Epithelial cell of proximal tubule (primary cell): ENCODE measurements at regions not wholly inside any gene's neighbourhood (a gene's known extent, or its start where the extent isn't known, plus 50 kb on each side); places are given as distances from the start of the nearest gene placed in this dataset.
"Not testable (repeated sequence)": the region's sequence is repeated elsewhere in the genome, so short reads cannot be mapped to it uniquely, and the experiment has no call there.

Source experiments
- DNase-seq: peaks from one replicate; pipeline ENCODE4 v3.0.0-alpha.2; 2011; ENCODE audit warnings: low read depth
- H3K4me3 ChIP-seq: 2 replicates; pipeline ENCODE4 v1.5.1; 2011; ENCODE audit warnings: low read depth, mild to moderate bottlenecking, low read length
- TF ChIP-seq, protein P1 (sequence below): conservative IDR thresholded peaks from 2 replicates; pipeline ENCODE4 v1.5.1; 2012; ENCODE audit warnings: low read depth, mild to moderate bottlenecking, low read length

DNA sequence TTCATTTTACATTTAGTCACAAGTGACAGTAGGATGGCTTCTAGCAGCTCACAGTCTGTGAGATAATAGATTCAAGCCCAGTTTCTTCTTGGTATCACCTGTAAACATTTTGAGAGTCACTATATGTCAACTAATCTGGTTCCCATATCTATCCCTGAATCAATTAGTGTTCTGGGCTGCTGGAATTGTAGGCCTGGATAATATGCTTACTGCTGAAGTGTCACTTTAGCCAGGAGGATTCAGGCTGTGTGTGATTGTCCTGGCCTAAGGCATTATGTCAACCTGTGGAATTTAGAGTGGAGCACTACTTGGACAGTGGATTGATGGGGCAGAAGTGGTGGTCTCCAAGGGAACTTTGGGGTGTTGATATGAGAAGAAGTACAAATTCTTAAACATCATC is 1071.8 kb upstream of the CITED2 start:
- no peak for DNase-seq
- TF ChIP-seq, protein P1, sequence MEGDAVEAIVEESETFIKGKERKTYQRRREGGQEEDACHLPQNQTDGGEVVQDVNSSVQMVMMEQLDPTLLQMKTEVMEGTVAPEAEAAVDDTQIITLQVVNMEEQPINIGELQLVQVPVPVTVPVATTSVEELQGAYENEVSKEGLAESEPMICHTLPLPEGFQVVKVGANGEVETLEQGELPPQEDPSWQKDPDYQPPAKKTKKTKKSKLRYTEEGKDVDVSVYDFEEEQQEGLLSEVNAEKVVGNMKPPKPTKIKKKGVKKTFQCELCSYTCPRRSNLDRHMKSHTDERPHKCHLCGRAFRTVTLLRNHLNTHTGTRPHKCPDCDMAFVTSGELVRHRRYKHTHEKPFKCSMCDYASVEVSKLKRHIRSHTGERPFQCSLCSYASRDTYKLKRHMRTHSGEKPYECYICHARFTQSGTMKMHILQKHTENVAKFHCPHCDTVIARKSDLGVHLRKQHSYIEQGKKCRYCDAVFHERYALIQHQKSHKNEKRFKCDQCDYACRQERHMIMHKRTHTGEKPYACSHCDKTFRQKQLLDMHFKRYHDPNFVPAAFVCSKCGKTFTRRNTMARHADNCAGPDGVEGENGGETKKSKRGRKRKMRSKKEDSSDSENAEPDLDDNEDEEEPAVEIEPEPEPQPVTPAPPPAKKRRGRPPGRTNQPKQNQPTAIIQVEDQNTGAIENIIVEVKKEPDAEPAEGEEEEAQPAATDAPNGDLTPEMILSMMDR, result no peak
- H3K4me3 ChIP-seq, result no peak overlapping the region

DNA sequence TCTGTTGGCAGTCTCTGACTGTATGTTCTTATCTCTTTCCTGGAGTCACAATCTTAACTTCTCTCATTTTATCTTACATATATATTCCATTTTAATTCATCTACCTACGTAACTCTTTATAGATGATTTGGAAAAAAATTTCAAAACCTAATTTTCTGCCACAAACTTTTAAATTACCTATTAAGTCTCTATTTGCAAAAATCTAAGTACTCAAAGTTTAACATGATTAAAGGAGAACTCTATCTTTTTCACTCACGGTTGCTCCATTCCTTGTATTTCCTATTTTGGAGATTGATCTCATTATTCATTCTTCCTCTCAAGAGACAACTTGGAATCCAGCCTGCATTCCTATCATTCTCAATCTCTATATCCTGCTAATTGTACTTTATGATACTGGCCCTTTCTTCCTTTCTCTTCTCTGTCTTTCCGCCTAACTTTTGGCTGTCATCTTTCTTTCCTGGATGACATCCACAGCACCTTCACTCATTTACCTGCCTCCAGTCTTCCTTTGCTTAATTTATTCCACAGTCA is 1071.1 kb upstream of the CITED2 start:
- H3K4me3 ChIP-seq, result no peak overlapping the region
- TF ChIP-seq, protein P1, result no peak
- no peak for DNase-seq

DNA sequence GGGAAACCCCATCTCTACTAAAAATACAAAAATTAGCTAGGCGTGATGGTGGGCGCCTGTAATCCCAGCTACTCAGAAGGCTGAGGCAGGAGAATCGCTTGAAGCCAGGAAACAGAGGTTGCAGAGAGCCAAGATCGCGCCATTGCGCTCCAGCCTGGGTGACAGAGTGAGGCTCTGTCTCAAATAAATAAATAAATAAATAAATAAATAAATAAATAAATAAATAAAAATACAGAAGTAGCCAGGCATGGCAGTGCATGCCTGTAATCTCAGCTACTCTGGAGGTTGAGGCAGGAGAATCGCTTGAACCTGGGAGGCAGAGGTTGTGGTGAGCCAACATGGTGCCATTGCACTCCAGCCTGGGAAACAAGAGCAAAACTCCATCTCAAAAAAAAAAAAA is 1068.7 kb upstream of the CITED2 start:
- H3K4me3 ChIP-seq, DNase-seq: not testable (repeated sequence)

DNA sequence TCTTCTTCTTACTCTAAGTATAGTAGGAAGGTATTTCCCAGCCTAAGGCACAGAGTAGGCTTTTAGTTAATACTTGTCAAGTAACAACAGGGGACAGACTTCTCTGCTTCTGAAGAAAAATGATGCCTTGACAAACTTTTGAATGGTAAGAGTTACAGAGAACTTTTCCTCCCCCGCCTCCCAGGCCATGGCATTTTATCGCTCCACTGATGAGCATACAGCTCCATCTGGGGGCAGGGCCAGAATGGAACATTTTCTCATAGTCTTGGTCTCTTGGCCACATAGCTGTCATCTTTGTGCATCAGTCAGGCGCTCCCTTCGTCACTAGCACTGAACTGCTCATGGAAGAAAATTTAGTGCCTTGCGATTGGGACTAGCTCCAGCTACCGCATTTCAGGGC is 1066.8 kb upstream of the CITED2 start:
- H3K4me3 ChIP-seq, result no peak overlapping the region
- peak; percentile 72 for DNase-seq
- TF ChIP-seq, protein P1, result peak; percentile 67

DNA sequence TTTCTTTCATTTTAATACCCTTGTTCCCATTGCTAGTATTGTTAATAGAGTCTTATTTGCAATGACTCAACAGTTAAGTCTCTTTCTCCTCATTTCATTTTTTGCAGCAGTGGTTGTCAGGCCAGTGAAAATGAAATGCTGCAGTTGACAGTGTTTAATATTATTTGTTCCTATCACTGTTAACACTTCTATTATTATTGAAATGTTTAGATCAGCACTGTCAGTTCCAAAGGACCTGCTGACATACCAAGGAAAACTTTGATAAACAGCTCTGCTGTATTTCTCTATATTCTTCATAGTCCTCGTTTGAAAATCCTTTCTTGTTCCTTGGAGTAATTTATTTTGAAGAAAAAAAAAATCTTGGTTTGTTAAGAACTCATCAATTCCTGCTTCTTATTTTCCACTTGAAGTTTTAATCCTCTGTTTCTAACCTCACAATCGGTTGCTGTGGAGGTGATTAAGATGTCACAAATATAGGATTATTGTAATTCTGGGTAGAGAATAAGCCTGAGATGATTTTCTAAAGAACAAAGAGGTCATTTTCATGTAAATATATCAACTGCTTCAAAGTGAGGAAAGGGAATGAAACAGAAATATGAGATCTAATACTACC is 1065.9 kb upstream of the CITED2 start:
- no peak overlapping the region for H3K4me3 ChIP-seq
- no peak for DNase-seq
- TF ChIP-seq, protein P1, result no peak

DNA sequence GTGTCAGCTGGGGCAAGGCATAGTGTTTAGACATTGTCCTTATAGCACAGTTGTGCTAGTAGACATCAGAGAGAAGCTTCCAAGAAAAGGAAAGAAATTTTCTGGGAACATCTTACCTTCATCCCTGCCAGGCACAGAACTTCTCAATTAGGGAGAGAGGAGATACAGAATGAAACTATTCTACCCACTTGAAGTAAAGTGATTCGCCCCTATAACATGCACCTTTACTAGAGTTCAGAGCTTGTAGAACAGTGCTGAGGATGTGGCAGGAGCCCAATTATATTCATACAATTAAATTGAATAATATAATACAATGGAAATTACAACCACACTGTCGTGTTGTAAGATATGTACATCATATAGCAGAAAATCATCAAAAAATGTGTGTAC is 1063.9 kb upstream of the CITED2 start:
- no peak for DNase-seq
- TF ChIP-seq, protein P1, result no peak
- H3K4me3 ChIP-seq, result no peak overlapping the region

DNA sequence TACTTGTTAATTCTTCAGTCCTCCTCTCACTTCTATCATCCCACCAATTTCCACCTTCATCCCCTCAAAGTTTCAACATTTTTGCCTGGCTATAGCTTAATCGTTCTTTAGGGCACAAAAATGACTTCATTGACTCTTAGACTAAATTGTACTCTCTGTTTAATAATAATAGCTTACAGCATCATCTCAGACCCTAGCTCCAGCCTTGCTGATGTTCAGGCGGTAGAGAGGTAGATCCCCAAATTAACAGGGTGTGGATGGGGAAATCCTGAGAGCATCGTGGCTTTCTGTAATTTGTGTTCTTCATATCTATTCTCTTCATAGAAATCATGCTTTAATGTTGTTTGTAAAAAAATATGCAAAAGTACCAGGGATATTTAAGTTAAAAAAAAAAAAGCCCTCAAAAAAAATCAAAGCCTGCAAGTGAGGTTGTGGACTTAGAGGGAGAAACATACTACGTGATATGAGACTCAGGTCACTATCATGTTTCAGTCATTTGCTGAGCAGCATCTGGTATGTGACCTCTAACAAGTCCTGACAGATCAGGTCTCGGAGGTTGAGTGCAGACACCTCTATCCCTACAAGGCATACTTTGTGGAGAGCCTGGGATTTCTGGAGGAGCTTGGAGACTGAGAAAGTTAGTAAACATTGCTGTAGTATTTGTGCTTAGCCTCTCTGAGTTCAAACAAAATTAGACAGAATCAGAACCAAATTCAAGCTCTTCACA is 1063.3 kb upstream of the CITED2 start:
- H3K4me3 ChIP-seq, result no peak overlapping the region
- TF ChIP-seq, protein P1, result no peak
- no peak for DNase-seq
